Tongue (tissue), 1 donor: ENCODE measurements at regions not wholly inside any gene's neighbourhood (a gene's known extent, or its start where the extent isn't known, plus 50 kb on each side); places are given as distances from the start of the nearest gene placed in this dataset.
"Not testable (repeated sequence)": the region's sequence is repeated elsewhere in the genome, so short reads cannot be mapped to it uniquely, and the experiment has no call there.

Experiments used
- DNase-seq: peaks from one replicate; pipeline ENCODE4 v3.0.0-alpha.2; 2015

DNA sequence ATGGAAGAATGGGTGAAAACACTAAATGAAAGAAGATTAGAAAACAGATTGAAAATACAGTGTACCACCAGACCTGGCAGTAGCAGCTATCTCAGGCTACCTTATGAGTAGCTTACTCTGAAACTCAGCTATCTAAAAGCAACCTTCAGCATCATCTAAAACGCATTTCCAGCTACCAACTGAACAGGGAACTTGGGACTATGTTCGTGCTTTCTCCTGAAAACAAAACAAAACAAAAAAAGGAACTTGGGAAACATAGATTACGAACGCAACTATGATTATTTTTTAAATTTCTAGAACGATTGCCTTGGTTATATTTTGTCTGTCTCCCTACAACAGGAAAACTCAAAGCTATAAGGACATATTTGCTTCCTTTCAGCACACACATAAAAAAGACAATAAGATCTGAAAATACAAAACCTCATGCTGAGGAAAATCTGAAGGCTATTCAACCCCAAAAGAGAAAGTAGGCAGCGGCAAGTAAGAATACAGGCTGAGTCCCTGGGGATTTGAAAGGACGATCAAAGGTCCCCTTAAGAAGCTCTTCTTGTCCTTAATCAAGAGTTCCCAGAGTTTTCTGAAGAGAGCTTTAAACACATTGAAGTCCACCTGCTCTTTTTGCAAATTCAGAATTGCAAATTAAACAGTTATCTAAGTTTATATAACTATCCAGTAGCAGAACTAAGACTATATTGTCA lies 53.4 kb downstream of the OR2K2 start:
- DNase-seq: no peak

DNA sequence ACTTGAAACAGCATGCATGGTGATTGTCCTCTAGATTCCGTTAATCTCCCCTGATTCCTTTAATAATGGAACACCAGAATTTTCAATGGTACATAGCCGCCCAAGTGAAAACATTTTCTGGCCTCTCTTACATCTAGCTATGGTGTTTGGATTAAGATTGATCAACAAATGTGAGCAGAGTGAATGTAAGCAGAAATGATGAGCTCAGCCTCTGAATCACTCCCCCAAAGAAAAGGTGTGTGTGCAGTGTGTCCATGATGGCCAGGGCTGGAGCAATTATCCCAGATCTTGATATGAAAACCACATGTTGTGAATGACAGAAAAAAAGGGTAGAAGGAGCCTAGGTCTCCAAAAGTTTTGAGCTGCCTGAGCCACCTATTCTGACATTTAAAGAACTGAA lies 55.3 kb downstream of the OR2K2 start:
- no peak for DNase-seq

DNA sequence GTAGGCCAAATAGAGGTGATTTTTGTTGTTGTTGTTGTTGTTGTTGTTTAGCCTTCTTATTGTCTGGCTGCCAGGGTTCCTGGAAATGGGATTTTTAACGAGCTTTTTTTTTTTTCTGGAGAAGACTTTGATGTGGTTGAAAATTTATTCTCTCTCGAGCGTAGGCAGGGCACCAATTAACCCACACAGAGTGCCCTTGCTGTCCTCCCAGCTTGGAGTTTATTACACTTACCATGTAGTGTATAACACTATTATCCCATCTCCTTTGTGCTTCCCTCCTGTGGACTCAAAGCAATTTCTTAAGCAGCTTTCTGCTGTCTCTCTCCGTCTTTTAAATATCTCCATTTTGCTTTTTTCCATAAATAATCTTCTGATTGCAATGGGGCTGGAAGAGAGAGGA lies 57.4 kb downstream of the OR2K2 start:
- no peak for DNase-seq

DNA sequence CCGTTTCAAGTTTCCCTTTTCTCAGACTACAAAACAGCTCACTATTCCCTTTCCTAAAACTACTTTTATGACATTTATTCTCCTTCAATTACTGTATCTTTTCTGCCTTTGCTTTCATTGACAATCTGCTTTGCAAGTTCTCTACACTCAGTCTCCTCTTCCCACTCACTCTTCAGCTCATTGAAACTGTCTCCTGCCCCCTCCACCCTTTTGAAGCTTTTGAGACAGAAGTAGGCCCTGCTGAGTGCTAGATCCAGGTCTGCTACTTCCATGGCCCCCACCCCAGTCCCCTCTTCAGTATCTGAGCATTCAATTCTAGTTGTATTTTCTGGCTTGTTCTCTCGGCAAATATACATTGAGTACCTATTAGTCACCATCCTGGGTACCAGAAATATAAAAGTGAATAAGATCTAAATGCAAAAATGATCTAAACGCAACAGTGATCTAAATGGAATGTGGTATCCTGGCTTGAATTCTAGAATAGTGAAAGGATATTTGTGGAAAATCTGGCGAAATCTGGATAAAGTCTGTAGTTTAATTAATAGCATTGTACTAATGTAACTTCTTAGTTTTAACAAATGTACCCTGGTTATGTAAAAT lies 58.4 kb downstream of the OR2K2 start:
- DNase-seq: no peak

DNA sequence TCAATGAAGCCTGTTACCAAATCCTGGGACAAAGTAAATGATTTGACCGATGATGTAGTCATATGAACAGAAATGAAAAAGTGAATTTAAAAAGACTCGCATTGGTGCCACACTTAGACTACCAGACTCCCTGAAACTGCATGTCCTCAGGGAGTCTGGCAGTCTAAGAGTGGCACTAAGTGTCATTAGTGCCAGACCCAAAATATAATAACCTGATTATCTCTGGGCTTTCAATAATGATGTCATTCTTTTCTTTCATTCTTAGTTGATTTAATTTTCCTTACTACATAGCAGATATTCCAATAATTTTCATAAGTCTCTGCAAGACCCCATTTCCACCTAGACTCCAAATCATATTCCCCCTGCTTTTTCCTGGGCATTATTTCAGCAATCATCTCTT lies 59.0 kb downstream of the OR2K2 start:
- no peak for DNase-seq

DNA sequence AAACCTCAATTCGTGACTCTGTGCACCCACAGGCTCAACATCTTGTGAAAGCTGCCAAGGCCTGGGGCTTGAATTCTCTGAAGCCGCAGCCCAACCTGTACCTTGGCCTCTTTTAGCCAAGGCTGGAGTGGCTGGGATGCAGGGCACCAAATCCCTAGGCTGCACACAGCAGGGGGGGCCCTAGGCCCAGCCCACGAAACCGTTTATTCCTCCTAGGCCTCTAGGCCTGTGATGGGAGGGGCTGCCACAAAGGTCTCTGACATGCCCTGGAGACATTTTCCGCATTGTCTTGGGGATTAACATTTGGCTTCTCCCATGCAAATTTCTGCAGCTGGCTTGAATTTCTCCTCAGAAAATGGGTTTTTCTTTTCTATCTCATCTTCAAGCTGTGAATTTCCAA lies 64.0 kb downstream of the OR2K2 start:
- DNase-seq: not testable (repeated sequence)

DNA sequence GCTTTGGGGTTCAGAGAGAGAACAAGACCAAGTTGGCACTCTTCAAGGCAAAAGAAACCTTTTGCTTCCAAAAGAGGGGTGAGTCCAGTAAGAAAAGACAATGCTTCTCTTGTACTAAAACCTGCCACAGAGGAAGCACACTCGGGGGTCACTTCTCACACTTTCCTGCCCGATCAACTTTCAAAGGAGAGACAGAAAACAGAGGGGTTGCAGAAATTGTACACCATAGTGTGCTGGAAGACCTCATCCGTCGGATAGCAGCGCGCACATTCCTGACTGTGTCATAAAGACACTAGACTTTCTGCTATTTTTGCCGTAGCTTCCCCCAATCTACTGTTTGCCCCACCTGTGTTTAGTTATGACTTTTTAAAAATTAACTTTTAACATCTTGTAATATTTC lies 66.9 kb downstream of the OR2K2 start:
- no peak for DNase-seq

DNA sequence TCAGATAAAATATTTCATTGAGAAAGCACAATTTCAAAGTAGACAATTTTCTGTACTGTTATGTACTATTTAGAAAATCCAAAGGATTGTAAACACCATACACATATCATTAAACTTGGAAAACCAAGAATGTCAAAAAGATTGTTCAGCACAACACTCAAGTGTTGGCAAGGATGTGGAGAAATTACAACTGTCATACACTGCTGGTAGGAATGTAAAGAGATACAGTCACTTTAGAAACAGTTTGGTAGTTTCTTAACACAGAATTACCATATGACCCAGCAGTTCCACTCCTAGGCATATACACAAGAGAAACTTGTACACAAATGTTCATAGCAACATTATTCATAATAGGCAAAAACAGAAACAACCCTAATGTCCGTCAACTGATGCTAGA lies 71.2 kb downstream of the OR2K2 start:
- no peak for DNase-seq

DNA sequence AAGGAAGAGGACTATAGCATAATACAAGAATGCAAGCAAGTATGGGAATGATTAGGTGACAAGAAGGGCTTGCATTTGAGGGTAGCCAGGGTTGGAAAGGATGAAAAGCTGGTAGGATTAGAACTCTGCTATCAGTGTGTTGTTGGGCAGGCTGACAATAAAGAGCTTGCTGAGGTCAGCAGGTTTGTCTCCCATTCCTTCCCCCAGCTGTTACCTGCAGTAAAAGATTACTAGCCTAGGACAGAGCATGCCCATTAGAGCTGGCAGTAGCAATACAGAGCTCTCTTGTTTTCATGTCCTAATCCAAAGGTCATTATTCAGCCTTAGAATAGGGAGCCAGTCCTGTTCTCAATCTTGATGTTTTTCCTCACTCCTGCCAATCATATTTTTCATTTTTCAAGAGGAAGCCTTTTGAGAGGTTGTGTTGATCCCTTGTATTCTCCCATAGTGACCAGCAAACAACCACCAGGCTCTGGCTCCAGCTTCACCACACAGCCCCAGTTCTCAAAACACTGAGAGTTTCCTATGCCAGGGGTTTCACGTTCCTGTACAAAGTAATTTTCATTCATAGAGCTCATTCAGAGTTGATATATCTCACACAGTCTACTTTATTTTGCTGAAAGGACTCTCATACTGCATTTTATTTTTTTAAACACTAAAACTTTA lies 71.7 kb downstream of the OR2K2 start:
- no peak for DNase-seq

DNA sequence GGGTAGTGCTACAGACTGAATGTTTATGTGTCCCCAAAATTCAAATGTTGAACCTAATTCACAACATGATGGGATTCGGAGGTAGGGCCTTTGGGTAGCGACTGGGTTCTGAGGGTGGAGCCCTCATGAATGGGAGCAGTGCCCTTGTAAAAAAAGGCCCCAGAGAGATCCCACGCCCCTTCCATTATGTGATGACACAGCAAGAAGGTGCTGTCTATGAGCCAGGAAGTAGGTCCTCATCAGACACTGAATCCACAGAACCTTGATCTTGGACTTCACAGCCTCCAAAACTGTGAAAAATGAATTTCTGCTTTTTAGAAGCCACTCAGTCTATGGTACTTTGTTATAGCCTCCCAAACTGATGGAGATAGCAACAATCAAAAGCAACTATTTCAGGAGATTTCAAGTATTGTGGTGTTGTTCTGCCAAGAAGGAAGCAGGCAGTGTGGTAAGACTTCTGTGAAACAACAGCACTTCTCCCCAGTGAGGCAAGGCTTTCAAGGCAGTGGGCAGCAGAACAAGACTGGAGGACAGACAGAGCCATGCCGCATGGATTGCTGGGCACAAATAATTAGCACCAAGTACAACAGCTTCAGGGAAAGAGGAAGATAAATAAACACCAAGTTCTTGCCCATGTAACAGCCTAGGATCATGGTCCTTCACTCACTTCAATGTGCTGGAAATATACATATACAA lies 76.1 kb downstream of the OR2K2 start:
- no peak for DNase-seq

DNA sequence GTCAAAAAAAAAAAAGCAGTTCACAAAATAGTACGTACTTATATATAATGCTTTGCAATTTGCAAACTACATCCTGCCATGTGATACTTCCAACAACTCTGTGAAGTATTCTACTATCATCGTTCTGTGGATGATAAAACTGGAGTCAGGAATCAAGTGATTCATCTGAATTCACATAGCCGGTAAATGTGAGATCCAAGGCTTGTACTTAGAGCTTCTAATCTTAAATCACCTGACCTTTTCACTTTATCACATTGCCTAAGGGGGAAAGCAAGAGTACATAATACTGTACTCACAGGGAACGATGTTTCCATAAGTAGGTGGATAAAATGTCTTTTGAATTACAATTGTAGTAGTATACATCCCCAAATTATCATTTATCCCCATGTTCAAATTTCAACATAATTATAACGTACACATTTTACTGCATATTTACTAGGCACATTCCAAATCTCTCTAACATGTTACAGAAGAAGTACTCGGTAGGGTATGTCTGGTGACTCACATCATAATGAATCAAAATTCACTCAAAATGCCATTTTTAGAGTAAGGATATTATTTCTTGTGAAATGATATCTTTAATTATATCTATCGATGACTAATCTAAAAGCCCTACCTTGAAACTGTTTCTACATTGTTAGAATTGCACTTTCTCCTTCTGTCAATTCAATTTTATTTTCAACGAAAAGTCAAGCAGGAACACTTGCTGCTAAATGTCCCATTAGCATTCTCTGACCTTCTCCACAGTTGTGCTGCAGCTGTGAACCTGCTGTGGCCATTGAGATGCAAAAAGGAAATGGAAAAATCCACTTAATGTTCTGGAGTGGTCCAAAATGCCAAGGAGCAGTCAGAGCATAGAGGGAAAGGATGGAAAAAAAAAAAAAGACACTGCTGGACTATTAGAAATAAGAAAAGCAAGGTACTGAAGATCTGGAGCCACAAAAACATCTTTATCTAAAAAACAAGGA lies 78.9 kb downstream of the OR2K2 start:
- peak; percentile 7 for DNase-seq

DNA sequence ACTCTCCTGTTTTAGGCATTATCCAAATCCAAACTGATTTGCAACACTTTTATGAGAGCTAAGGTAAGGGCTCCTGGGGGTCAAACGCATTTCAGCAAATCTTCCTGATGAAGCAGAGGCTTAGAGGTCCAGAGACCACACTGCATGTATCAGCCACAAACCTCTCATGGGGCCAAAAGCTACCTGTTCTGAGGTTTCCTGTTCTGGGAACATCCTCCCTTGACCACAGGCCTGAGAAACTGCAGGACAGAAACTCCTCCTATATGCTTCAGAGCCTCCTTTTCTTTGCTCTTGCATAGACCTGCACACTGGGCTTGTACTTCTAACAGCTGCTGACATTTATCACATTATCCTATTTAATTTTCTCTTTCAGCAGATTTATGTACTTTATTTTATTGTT lies 92.6 kb downstream of the OR2K2 start:
- DNase-seq: peak; percentile 10

DNA sequence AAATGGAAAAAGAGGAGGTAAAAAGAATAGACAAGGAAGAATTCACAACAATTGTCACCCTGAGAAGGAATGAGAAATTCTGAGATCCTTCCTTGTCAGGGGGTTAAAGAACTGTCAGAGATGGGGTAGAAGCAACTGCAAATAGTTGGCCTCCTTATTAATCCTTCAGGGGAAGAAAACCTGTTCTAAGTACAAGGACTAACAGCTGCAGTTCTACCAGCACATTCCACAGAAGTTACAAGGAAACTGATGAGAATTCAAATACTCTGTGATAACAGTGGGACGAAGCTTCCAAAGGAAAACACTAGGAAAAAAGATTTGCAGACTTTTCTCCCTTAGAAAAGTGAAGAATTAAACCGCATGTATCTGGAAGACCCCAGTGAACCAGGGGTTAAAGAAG lies 93.7 kb downstream of the OR2K2 start:
- peak; percentile 70 for DNase-seq

DNA sequence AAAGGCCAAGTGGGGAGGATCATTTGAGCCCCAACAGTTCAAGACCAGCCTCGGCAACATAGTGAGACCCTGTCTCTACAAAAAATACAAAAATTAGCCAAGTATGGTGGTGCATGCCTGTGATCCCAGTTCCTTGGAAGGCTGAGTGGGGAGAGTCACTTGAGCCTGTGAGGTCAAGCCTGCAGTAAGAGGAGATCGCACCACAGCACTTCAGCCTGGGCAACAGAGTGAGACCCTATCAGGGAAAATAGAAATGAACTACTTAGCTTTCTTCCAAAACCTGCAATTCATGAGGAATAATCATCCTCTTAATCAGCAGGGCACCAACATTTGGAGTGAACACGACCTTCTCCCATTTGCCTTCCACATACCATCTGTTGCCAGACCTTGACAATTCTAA lies 96.1 kb downstream of the OR2K2 start:
- DNase-seq: peak; percentile 7

DNA sequence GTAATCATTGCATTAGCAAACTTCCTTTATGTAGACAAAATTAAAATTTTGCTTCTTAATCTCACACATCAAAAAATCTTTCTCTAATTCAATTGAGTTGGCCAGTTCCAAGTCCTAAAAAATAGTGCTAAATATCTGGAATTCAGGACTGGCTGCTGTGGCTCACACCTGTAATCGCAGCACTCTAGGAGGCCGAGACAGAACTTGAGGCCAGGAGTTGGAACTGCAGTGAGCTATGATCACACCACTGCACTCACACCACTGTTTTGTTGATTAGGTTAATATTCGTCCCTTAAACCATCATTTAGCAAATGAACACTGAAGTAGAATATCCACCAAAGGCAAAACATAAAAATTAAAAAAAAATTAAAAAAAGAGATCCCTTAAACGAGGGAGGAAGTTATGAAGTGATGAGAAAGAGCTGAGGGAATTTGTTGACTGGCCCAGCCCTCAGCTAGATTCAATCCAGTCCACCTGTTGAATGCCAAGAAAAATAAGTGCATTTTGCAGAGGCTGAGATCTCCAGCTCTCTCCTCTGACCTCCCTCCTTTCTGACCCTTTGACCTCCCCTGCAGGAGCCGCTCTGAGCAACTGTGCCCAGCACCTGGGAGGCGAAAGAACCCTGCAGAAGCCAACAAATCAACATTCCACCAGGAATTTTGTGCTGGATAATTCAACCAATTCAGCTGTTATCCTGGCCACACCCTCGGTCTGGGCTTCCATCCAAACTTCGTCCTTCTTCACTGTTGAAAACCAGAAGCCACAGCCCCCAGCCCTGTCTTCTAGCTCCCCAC lies 96.8 kb downstream of the OR2K2 start:
- DNase-seq: peak; percentile 94

DNA sequence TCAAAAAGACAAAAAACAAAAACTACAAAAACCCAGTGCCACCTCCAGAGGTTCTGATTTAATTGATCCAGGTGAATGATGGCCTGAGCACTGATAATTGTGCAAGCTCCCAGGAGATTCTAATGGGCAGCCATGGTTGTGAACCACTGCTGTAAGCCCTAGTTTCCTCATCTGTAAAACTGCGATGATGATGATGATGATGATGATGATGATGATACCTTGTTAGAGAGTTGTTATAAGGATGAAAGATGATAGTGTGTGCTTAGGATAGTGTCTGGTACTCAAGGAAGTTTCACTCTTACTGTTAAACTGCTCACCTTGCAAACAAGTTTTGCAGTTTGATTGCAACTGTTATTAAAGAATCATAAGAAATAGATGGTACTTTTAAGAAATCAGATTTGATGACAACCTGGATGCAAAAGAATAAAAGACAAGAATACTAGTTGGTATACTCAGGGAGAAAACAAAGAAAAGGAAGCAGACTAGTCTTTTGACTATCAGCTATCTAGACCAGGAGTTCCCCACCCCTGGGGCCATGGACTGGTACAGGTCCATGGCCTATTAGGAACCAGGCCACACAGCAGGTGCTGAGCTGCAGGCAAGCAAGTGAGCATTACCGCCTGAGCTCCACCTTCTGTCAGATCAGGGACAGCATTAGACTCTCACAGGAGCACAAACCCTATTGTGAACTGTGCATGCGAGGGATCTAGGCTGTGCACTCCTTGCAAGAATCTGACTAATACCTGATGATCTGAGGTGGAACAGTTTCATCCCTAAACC lies 98.0 kb downstream of the OR2K2 start:
- DNase-seq: peak; percentile 15

DNA sequence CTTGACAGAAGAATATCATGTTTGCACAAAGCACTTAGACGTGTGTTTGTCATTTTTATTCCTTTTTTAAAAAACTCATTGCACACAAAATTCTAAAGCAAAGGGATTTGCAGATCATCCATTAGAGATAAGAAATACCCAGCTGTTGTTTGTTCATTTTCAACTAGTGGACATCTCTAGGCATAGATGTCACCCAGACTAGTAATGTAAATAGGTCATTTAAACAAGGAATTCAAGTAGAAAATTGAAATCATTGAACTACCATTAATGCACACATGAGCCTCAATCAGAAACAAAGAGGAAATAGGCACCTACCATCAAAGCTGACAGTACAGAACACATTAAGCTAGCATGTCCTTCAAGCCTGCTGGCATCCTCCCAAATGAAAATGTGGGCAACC lies 107.3 kb downstream of the OR2K2 start:
- no peak for DNase-seq

DNA sequence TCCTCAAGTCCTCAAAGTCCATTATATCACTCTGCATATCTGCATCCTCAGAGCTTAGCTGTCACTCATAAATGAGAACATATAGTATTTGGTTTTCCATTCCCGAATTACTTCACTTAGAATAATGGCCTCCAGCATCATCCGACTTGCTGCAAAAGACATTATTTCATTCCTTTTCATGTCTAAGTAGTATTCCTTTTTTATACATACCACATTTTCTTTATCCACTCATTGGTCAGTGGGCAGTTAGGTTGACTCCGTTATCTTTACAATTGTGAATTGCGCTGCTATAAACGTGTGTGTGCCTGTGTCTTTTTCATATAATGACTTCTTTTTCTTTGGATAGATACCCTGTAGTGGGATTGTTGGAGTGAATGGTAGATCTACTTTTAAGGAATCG lies 117.2 kb downstream of the OR2K2 start:
- no peak for DNase-seq

DNA sequence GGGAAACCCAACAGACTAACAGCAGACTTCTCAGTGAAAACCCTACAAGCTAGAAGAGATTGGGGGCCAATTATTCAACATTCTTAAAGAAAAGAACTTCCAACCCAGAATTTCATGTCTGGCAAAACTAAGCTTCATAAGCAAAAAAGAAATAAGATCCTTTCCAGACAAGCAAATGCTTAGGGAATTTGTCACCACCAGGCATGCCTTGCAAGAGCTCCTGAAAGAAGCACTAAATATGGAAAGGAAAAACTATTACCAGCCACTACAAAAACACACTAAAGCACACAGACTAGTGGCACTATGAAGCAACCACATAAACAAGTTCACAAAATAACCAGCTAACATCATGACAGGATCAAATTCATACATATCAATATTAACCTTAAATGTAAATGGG lies 131.1 kb downstream of the OR2K2 start:
- DNase-seq: no peak

DNA sequence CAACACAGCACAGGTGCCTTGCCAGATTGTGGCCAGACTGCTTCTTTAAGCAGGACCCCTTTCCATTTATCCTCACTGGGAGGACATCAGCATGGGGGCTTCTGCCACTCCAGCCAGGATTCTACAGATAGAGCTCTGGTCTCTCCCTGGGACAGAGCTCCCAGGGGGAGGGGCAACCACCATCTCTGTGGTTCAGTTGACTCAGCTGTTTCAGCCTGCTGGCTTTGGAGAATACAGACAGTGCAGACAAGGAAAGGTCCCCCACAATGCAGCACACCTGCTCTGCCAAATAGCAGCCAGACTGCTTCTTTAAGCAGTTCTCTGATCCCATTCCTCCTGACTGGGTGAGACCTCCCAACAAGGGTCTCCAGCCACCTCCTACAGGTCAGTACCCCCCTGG lies 132.8 kb downstream of the OR2K2 start:
- no peak for DNase-seq
